HL-60 (cell line): ENCODE measurements at regions not wholly inside any gene's neighbourhood (a gene's known extent, or its start where the extent isn't known, plus 50 kb on each side); places are given as distances from the start of the nearest gene placed in this dataset.

Source experiments
- DNase-seq, 2 experiments: peaks; one replicate each; pipeline ENCODE4 v3.0.0-alpha.2; 2010 to 2020; ENCODE audit warnings: low read depth in 1 of 2, low spot score in 1 of 2
- H3K27ac ChIP-seq: fragments of 250-450 bp; sonication (Bioruptor Pico); replicated peaks from 2 replicates; pipeline ENCODE4 v1.5.1; 2020; ENCODE audit warnings: mild to moderate bottlenecking, moderate library complexity
- H3K27me3 ChIP-seq: fragments of 250-450 bp; sonication (Bioruptor Pico); 2 replicates; pipeline ENCODE4 v1.5.1; 2021; ENCODE audit warnings: mild to moderate bottlenecking, moderate library complexity; ENCODE audit not compliant: insufficient read depth, poor library complexity, severe bottlenecking
- H3K4me3 ChIP-seq: replicated peaks from 2 replicates; pipeline ENCODE4 v1.5.1; 2011; ENCODE audit warnings: mild to moderate bottlenecking, control low read depth, low read length; ENCODE audit not compliant: insufficient read depth
- CTCF ChIP-seq: IDR thresholded peaks from one replicate; pipeline ENCODE4 v1.5.1; 2011; ENCODE audit warnings: low read length, control low read depth, inconsistent platforms; ENCODE audit not compliant: insufficient read depth
- GABPA ChIP-seq: IDR thresholded peaks from 2 replicates; pipeline ENCODE4 v1.6.1; 2012; ENCODE audit warnings: low read depth
- POLR2AphosphoS5 ChIP-seq: IDR thresholded peaks from 2 replicates; pipeline ENCODE4 v1.6.1; 2012; ENCODE audit warnings: low read depth
- REST ChIP-seq: IDR thresholded peaks from 2 replicates; pipeline ENCODE4 v1.6.1; 2012; ENCODE audit warnings: low read depth; ENCODE audit not compliant: insufficient replicate concordance
- SPI1 ChIP-seq: IDR thresholded peaks from 2 replicates; pipeline ENCODE4 v1.6.1; 2012; ENCODE audit warnings: low read depth, mild to moderate bottlenecking, borderline replicate concordance

- no peak overlapping the region for H3K4me3 ChIP-seq
- no peaks in the 10 kb centered on the region for H3K27me3 ChIP-seq
- no peak for DNase-seq
- no peak overlapping the region for H3K27ac ChIP-seq
- no peak for TF ChIP-seq REST
- no peak for TF ChIP-seq GABPA
- no peak for TF ChIP-seq SPI1
- TF ChIP-seq POLR2AphosphoS5 = no peak
- no peak for TF ChIP-seq CTCF
Observed at GRCh38 chr16:59719121-59719520, 985.0 kb upstream of the GOT2 start.

GRCh38 chr16:59707436-59708226 lies 973.5 kb upstream of the GOT2 start:
- TF ChIP-seq REST (no peak), GABPA (no peak), POLR2AphosphoS5 (no peak), CTCF (no peak), SPI1 (no peak)
- H3K27me3 ChIP-seq = no peaks in the 10 kb centered on the region
- no peak overlapping the region for H3K4me3 ChIP-seq
- H3K27ac ChIP-seq = no peak overlapping the region
- no peak for DNase-seq

GRCh38 chr16:59701963-59702930 lies 968.1 kb upstream of the GOT2 start:
- DNase-seq = no peak
- H3K4me3 ChIP-seq = no peak overlapping the region
- no peak overlapping the region for H3K27ac ChIP-seq
- no peaks in the 10 kb centered on the region for H3K27me3 ChIP-seq
- no peak for TF ChIP-seq POLR2AphosphoS5
- TF ChIP-seq CTCF = no peak
- TF ChIP-seq SPI1 = no peak
